ENCODE measurements at regions not wholly inside any gene's neighbourhood (a gene's known extent, or its start where the extent isn't known, plus 50 kb on each side); places are given as distances from the start of the nearest gene placed in this dataset.

DNA sequence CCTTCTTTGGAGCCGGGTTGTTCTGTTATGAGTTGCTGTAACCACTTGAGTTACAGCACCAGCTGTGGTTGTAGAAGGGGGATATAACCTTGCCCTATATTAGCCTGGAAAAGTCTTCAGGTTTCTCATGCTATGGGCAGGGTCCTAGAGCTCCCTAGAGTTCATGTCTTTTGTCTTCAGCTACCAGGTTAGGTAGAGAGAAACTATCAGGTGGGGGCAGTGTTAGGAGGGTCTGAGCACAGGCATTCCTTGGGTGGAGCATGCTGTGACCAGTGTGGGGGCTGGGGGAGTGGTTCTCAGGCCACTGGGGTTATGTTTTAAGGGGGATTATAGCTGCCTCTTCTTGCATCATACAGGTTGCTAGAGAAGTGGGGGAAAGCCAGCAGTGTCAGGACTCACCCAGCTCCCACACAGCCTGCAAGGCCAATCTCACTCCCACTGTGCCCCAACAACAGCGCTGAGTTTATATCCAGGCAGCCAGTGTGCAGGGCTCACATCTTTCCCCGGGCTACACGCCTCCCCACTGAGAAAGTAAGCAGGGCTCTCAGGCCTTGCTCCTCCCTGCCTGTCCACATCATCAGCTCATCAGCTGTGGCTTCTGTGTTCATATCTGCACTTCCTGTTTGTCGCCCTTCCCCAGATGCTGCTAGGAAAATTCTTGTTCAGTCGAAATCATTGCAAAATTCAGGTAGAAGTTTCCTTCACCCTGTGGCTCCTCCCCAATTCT is 133.8 kb upstream of the NRXN1 start:
- TF ChIP-seq POLR2AphosphoS5 (IDR thresholded peaks at IDR 0.05), result no peak
- no peak for TF ChIP-seq CTCF (IDR thresholded peaks at IDR 0.05)
- TF ChIP-seq EP300 (IDR thresholded peaks at IDR 0.05), result no peak
